Ishikawa (cell line): ENCODE measurements at regions not wholly inside any gene's neighbourhood (a gene's known extent, or its start where the extent isn't known, plus 50 kb on each side); places are given as distances from the start of the nearest gene placed in this dataset.

Experiments used
- CEBPB ChIP-seq: IDR thresholded peaks from 2 replicates; pipeline ENCODE4 v1.6.1; 2012
- EGR1 ChIP-seq: IDR thresholded peaks from 2 replicates; pipeline ENCODE4 v1.6.1; 2012
- EP300 ChIP-seq: IDR thresholded peaks from 2 replicates; pipeline ENCODE4 v1.6.1; 2012; ENCODE audit warnings: borderline replicate concordance
- FOXM1 ChIP-seq: IDR thresholded peaks from 2 replicates; pipeline ENCODE4 v1.6.1; 2012; ENCODE audit warnings: low read depth, borderline replicate concordance
- MAX ChIP-seq: IDR thresholded peaks from 2 replicates; pipeline ENCODE4 v1.6.1; 2012
- RAD21 ChIP-seq: IDR thresholded peaks from 2 replicates; pipeline ENCODE4 v1.6.1; 2012; ENCODE audit warnings: low read depth
- REST ChIP-seq: IDR thresholded peaks from 2 replicates; pipeline ENCODE4 v1.6.1; 2012; ENCODE audit warnings: low read depth, mild to moderate bottlenecking
- TAF1 ChIP-seq: IDR thresholded peaks from 2 replicates; pipeline ENCODE4 v1.6.1; 2012; ENCODE audit warnings: low read depth, mild to moderate bottlenecking
- TCF12 ChIP-seq: IDR thresholded peaks from 2 replicates; pipeline ENCODE4 v1.6.1; 2012; ENCODE audit warnings: low read depth
- USF1 ChIP-seq: IDR thresholded peaks from 2 replicates; pipeline ENCODE4 v1.6.1; 2012
- YY1 ChIP-seq: IDR thresholded peaks from 2 replicates; pipeline ENCODE4 v1.6.1; 2012; ENCODE audit warnings: low read depth
- ZBTB7A ChIP-seq: IDR thresholded peaks from 2 replicates; pipeline ENCODE4 v1.6.1; 2012; ENCODE audit warnings: low read depth

- TF ChIP-seq REST, result no peak
- TF ChIP-seq EGR1, result no peak
- TF ChIP-seq EP300, result no peak
- no peak for TF ChIP-seq USF1
- no peak for TF ChIP-seq YY1
- no peak for TF ChIP-seq TAF1
- no peak for TF ChIP-seq CEBPB
- no peak for TF ChIP-seq TCF12
- no peak for TF ChIP-seq ZBTB7A
- TF ChIP-seq MAX, result no peak
- no peak for TF ChIP-seq FOXM1
- TF ChIP-seq RAD21, result no peak
Measured at GRCh38 chr20:4597215-4597614, 89.0 kb upstream of the PRNP start.
